ENCODE measurements at regions not wholly inside any gene's neighbourhood (a gene's known extent, or its start where the extent isn't known, plus 50 kb on each side); places are given as distances from the start of the nearest gene placed in this dataset.

DNA sequence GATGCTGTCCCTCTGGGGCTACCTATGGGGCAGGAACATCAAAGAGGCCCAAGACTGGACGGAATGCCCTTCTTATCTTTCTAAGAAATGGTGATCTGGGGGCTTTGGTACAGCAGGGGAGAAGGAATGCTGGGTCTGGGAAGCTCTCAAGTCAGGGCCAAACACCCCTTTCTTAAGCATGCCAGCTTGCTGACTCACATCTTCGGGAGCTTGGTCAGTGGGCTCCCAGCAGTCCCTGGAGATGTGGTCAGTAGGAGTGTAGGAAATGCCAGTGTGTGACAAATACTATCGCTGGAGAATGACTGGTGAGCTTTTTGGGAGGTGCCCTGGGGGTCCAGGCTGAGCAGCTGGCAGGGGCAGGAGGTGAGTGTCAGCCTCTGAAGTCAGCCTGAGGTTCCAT lies 105.0 kb upstream of the CDC42EP3 start:
- TF ChIP-seq SUZ12 (IDR thresholded peaks at IDR 0.05; ENCODE audit: extremely low read depth, insufficient read depth, insufficient read length), result no peak
- TF ChIP-seq YY1 (IDR thresholded peaks at IDR 0.05; ENCODE audit: insufficient read depth, insufficient read length), result no peak

All from NT2/D1 (cell line).